ENCODE measurements at regions not wholly inside any gene's neighbourhood (a gene's known extent, or its start where the extent isn't known, plus 50 kb on each side); places are given as distances from the start of the nearest gene placed in this dataset.

DNA sequence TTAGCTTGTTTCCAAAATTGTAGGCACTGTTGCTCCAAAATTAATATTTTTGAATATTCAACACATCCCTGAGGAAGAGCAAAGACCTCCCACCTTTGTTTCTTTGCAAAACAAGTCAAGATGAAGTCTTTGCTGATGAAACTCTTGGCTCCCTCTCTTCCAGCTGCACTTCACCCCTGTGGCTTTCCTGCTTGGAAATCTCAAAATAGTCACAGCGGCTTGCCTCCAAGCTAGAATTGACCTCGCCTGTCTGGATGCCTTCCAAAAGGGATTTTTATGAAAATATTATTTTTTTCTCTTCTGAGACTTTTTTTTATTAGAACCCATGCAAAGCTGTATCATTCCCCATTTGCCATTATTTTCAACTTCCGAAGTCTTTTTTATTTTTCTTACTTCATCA, 71.1 kb upstream of the MROH9 start:
- intact Hi-C loops (cut with micrococcal nuclease; ENCODE audit: unreplicated experiment) = no loop called here

DNA sequence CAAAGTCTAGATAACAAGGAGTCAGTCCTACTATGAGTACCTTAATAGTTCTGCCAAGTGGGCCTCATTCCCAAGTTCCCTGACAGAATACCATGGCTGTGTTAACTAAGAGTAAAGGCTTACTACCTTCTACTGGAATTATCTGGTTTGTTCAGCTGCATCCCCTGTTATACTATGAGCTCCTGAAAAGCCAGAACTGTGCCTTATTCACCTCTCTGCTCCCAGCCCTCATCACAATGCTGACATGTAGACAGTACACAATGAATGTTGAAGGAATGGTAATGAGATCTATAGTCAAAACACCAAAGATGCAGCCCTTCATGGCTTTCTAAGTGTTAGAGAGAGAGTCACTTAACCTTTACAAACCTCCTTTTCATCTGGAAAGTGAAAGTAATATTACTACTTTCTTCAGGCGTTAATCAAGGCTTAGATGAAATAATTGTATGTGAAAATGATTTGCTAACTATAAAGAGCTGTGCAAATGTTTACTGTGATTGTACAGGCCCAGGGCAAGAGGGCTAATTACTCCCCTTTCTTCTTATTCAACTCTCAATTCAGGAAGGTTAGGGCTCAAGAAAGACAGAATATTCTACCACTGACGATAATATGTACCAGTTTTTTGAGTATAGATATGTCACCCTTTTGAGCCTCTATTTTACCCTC, 70.3 kb upstream of the MROH9 start:
- no peaks in the 10 kb centered on the region for H3K4me1 ChIP-seq (ENCODE audit: control insufficient read depth, insufficient read depth, low read length)

More for the DNA sequence above, 71.1 kb upstream of the MROH9 start:
- TF ChIP-seq POLR2AphosphoS5 (IDR thresholded peaks at IDR 0.05; ENCODE audit: low read depth, low read length) (no peak), TCF7L2 (IDR thresholded peaks at IDR 0.05; ENCODE audit: low read depth, low read length) (no peak), SIN3A (IDR thresholded peaks at IDR 0.05; ENCODE audit: borderline replicate concordance, insufficient read depth, low read depth, low read length) (no peak)
- TF ChIP-seq, protein P1, sequence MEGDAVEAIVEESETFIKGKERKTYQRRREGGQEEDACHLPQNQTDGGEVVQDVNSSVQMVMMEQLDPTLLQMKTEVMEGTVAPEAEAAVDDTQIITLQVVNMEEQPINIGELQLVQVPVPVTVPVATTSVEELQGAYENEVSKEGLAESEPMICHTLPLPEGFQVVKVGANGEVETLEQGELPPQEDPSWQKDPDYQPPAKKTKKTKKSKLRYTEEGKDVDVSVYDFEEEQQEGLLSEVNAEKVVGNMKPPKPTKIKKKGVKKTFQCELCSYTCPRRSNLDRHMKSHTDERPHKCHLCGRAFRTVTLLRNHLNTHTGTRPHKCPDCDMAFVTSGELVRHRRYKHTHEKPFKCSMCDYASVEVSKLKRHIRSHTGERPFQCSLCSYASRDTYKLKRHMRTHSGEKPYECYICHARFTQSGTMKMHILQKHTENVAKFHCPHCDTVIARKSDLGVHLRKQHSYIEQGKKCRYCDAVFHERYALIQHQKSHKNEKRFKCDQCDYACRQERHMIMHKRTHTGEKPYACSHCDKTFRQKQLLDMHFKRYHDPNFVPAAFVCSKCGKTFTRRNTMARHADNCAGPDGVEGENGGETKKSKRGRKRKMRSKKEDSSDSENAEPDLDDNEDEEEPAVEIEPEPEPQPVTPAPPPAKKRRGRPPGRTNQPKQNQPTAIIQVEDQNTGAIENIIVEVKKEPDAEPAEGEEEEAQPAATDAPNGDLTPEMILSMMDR (IDR thresholded peaks at IDR 0.05) = no peak
- TF ChIP-seq, protein P2, sequence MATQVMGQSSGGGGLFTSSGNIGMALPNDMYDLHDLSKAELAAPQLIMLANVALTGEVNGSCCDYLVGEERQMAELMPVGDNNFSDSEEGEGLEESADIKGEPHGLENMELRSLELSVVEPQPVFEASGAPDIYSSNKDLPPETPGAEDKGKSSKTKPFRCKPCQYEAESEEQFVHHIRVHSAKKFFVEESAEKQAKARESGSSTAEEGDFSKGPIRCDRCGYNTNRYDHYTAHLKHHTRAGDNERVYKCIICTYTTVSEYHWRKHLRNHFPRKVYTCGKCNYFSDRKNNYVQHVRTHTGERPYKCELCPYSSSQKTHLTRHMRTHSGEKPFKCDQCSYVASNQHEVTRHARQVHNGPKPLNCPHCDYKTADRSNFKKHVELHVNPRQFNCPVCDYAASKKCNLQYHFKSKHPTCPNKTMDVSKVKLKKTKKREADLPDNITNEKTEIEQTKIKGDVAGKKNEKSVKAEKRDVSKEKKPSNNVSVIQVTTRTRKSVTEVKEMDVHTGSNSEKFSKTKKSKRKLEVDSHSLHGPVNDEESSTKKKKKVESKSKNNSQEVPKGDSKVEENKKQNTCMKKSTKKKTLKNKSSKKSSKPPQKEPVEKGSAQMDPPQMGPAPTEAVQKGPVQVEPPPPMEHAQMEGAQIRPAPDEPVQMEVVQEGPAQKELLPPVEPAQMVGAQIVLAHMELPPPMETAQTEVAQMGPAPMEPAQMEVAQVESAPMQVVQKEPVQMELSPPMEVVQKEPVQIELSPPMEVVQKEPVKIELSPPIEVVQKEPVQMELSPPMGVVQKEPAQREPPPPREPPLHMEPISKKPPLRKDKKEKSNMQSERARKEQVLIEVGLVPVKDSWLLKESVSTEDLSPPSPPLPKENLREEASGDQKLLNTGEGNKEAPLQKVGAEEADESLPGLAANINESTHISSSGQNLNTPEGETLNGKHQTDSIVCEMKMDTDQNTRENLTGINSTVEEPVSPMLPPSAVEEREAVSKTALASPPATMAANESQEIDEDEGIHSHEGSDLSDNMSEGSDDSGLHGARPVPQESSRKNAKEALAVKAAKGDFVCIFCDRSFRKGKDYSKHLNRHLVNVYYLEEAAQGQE (IDR thresholded peaks at IDR 0.05; ENCODE audit: insufficient read depth in 1 of 2, low read depth in 2 of 2, low read length in 1 of 2) = no peak
- DNase-seq (ENCODE audit: low read depth, low spot score) = no peak
- ChIA-PET POLR2A (no interaction called here), CTCF (no interaction called here)
- Histone ChIP-seq H3K27me3 (ENCODE audit: control insufficient read depth, insufficient read depth, low read length) (no peaks in the 10 kb centered on the region), H3K36me3 (ENCODE audit: control insufficient read depth, insufficient read depth, low read length) (no peaks in the 10 kb centered on the region), H3K27ac (ENCODE audit: low read length) (no peak overlapping the region), H3K4me1 (ENCODE audit: control insufficient read depth, insufficient read depth, low read length) (no peaks in the 10 kb centered on the region), H3K9me3 (ENCODE audit: control insufficient read depth, insufficient read depth, low read depth, low read length) (no peaks in the 10 kb centered on the region), H3K4me3 (ENCODE audit: low read depth in 2 of 2, low read length in 2 of 2) (no peak overlapping the region)
- in situ Hi-C loops (cut with HindIII; ENCODE audit: low pct_unique_long_range_greater_than_20kb, low sequenced_read_pairs) = no loop called here
- no peak for ATAC-seq
- no TSS peak for BruUV-seq (replicated peaks)

More for the DNA sequence above, 70.3 kb upstream of the MROH9 start:
- CTCF ChIA-PET = no interaction called here
- Histone ChIP-seq H3K27me3 (ENCODE audit: control insufficient read depth, insufficient read depth, low read length) (no peaks in the 10 kb centered on the region), H3K27ac (ENCODE audit: low read length) (no peak overlapping the region), H3K36me3 (ENCODE audit: control insufficient read depth, insufficient read depth, low read length) (no peaks in the 10 kb centered on the region), H3K4me3 (ENCODE audit: low read depth in 2 of 2, low read length in 2 of 2) (no peak overlapping the region), H3K9me3 (ENCODE audit: control insufficient read depth, insufficient read depth, low read depth, low read length) (no peaks in the 10 kb centered on the region)
- DNase-seq (ENCODE audit: low read depth, low spot score) = no peak
- intact Hi-C loops (cut with micrococcal nuclease; ENCODE audit: unreplicated experiment) (no loop called here), in situ Hi-C loops (cut with HindIII; ENCODE audit: low pct_unique_long_range_greater_than_20kb, low sequenced_read_pairs) (no loop called here)
- TF ChIP-seq SIN3A (IDR thresholded peaks at IDR 0.05; ENCODE audit: borderline replicate concordance, insufficient read depth, low read depth, low read length) (no peak), POLR2AphosphoS5 (IDR thresholded peaks at IDR 0.05; ENCODE audit: low read depth, low read length) (no peak), TCF7L2 (IDR thresholded peaks at IDR 0.05; ENCODE audit: low read depth, low read length) (no peak)
- TF ChIP-seq, protein P2 (IDR thresholded peaks at IDR 0.05; ENCODE audit: insufficient read depth in 1 of 2, low read depth in 2 of 2, low read length in 1 of 2) = no peak
- TF ChIP-seq, protein P1 (IDR thresholded peaks at IDR 0.05) = no peak
- no peak for ATAC-seq
- BruUV-seq (replicated peaks) = no TSS peak
- POLR2A ChIA-PET = no interaction called here
